Endothelial cell (in vitro differentiated cells): ENCODE measurements at regions not wholly inside any gene's neighbourhood (a gene's known extent, or its start where the extent isn't known, plus 50 kb on each side); places are given as distances from the start of the nearest gene placed in this dataset.

ENCODE experiments used
- DNase-seq: peaks from one replicate; pipeline ENCODE4 v3.0.0; 2021; ENCODE audit warnings: low spot score
- H3K27ac Mint-ChIP-seq: one replicate; pipeline ENCODE4 v1.8.0; 2021; ENCODE audit warnings: mixed read lengths, inconsistent platforms; ENCODE audit not compliant: unreplicated experiment
- H3K27me3 Mint-ChIP-seq: one replicate; pipeline ENCODE4 v1.8.0; 2021; ENCODE audit warnings: mild to moderate bottlenecking, moderate library complexity, mixed read lengths, inconsistent platforms; ENCODE audit not compliant: unreplicated experiment
- H3K36me3 Mint-ChIP-seq: one replicate; pipeline ENCODE4 v1.8.0; 2021; ENCODE audit warnings: mild to moderate bottlenecking, low read depth, mixed read lengths, inconsistent platforms; ENCODE audit not compliant: unreplicated experiment
- H3K4me1 Mint-ChIP-seq: one replicate; pipeline ENCODE4 v1.8.0; 2021; ENCODE audit warnings: mild to moderate bottlenecking, mixed read lengths, inconsistent platforms; ENCODE audit not compliant: unreplicated experiment
- H3K4me3 Mint-ChIP-seq: one replicate; pipeline ENCODE4 v1.8.0; 2021; ENCODE audit warnings: mild to moderate bottlenecking, mixed read lengths, inconsistent platforms; ENCODE audit not compliant: unreplicated experiment
- H3K9me3 Mint-ChIP-seq: one replicate; pipeline ENCODE4 v1.8.0; 2021; ENCODE audit warnings: mixed read lengths, inconsistent platforms; ENCODE audit not compliant: unreplicated experiment
- CTCF ChIP-seq: fragments of 200-600 bp; sonication (generic); IDR thresholded peaks from one replicate; pipeline ENCODE4 v1.5.0; 2021; ENCODE audit warnings: antibody characterized with exemption; ENCODE audit not compliant: unreplicated experiment

GRCh38 chr6:45812922-45813321 is 202.7 kb downstream of the CLIC5 start:
- TF ChIP-seq CTCF = no peak
- Mint-ChIP-seq H3K36me3 (peaks cover 5% of the 10 kb centered on the region), H3K27ac (no peak overlapping the region), H3K27me3 (peaks cover 2% of the 10 kb centered on the region), H3K9me3 (no peaks in the 10 kb centered on the region), H3K4me3 (no peak overlapping the region), H3K4me1 (peaks cover 18% of the 10 kb centered on the region)
- no peak for DNase-seq

- TF ChIP-seq CTCF = no peak
- H3K36me3 Mint-ChIP-seq = no peaks in the 10 kb centered on the region
- no peaks in the 10 kb centered on the region for H3K9me3 Mint-ChIP-seq
- DNase-seq = no peak
- no peaks in the 10 kb centered on the region for H3K27me3 Mint-ChIP-seq
- peak overlapping the region; percentile 11 for H3K27ac Mint-ChIP-seq
- peaks cover 16% of the 10 kb centered on the region for H3K4me1 Mint-ChIP-seq
- no peak overlapping the region for H3K4me3 Mint-ChIP-seq
Observed at GRCh38 chr6:45808917-45809316, 206.7 kb downstream of the CLIC5 start.

- DNase-seq = no peak
- Mint-ChIP-seq H3K4me3 (no peak overlapping the region), H3K4me1 (peaks cover 10% of the 10 kb centered on the region), H3K27me3 (no peaks in the 10 kb centered on the region), H3K27ac (no peak overlapping the region), H3K36me3 (no peaks in the 10 kb centered on the region), H3K9me3 (no peaks in the 10 kb centered on the region)
- TF ChIP-seq CTCF = no peak
Observed at GRCh38 chr6:45808042-45808645, 207.5 kb downstream of the CLIC5 start.

- H3K27me3 Mint-ChIP-seq = no peaks in the 10 kb centered on the region
- H3K4me3 Mint-ChIP-seq = no peak overlapping the region
- DNase-seq = no peak
- H3K27ac Mint-ChIP-seq = no peak overlapping the region
- no peaks in the 10 kb centered on the region for H3K9me3 Mint-ChIP-seq
- TF ChIP-seq CTCF = no peak
- peaks cover 5% of the 10 kb centered on the region for H3K4me1 Mint-ChIP-seq
- H3K36me3 Mint-ChIP-seq = no peaks in the 10 kb centered on the region
Observed at GRCh38 chr6:45807311-45808041, 208.2 kb downstream of the CLIC5 start.

- no peak overlapping the region for H3K27ac Mint-ChIP-seq
- no peaks in the 10 kb centered on the region for H3K27me3 Mint-ChIP-seq
- H3K9me3 Mint-ChIP-seq = no peaks in the 10 kb centered on the region
- H3K4me1 Mint-ChIP-seq = peaks cover 5% of the 10 kb centered on the region
- H3K4me3 Mint-ChIP-seq = no peak overlapping the region
- DNase-seq = no peak
- no peaks in the 10 kb centered on the region for H3K36me3 Mint-ChIP-seq
- TF ChIP-seq CTCF = no peak
Observed at GRCh38 chr6:45806172-45806571, 209.5 kb downstream of the CLIC5 start.
